NCI-H2196 (cell line): ENCODE measurements at regions not wholly inside any gene's neighbourhood (a gene's known extent, or its start where the extent isn't known, plus 50 kb on each side); places are given as distances from the start of the nearest gene placed in this dataset.

ENCODE experiments used
- DNase-seq: peaks from one replicate; lab custom pipeline; 2025; ENCODE audit not compliant: unreplicated experiment; lab: John Stamatoyannopoulos, UW

GRCh38 chr12:106006382-106006781 is 132.4 kb downstream of the NUAK1 start:
- DNase-seq = no peak

GRCh38 chr12:106006940-106007339 is 131.8 kb downstream of the NUAK1 start:
- no peak for DNase-seq

- DNase-seq = no peak
Observed at GRCh38 chr12:106010741-106011140, 128.0 kb downstream of the NUAK1 start.
